ENCODE measurements at regions not wholly inside any gene's neighbourhood (a gene's known extent, or its start where the extent isn't known, plus 50 kb on each side); places are given as distances from the start of the nearest gene placed in this dataset.

GRCh38 chr11:11718511-11718910 lies 96.7 kb upstream of the GALNT18 start:
- dilution Hi-C loops (cut with HindIII; ENCODE audit: low sequenced_read_pairs, unreplicated experiment): no loop called here
- WGBS, 2 experiments (ENCODE audit: extremely low coverage in 2 of 2, insufficient read length in 1 of 2): 40% methylated on average over 1 of the region's 3 CpGs; no CpG with 5 or more reads in 1 of the 2 experiments
- Histone ChIP-seq H3K9me3 (ENCODE audit: control insufficient read depth, insufficient read depth, low read length) (0 out of 2 replicates have a peak, but pooled peaks cover 2% of the 10 kb centered on the region), H2AK5ac (ENCODE audit: low read depth, low read length) (no peak overlapping the region), H4K5ac (ENCODE audit: low read depth, low read length) (no peak overlapping the region), H3K4me3 (ENCODE audit: insufficient read depth, low read depth, low read length) (no peak overlapping the region), H3K23ac (ENCODE audit: low read depth, low read length) (no peak overlapping the region), H3K36me3 (ENCODE audit: control insufficient read depth, insufficient read depth, low read length) (no peaks in the 10 kb centered on the region), H3K9me1 (ENCODE audit: insufficient read depth, low read length) (no peaks in the 10 kb centered on the region), H2BK20ac (ENCODE audit: low read depth, low read length) (no peak overlapping the region), H4K20me1 (ENCODE audit: insufficient read depth, low read length) (no peaks in the 10 kb centered on the region), H2BK5ac (ENCODE audit: low read depth, low read length, poor library complexity, severe bottlenecking) (no peak overlapping the region), H3K79me1 (ENCODE audit: low read depth in 1 of 2, low read length in 2 of 2) (no peaks in the 10 kb centered on the region), H2BK15ac (ENCODE audit: low read depth, low read length) (no peak overlapping the region), H3K4ac (ENCODE audit: low read depth, low read length) (no peak overlapping the region), H4K91ac (ENCODE audit: insufficient read depth, low read depth, low read length) (no peak overlapping the region), H3K27me3 (ENCODE audit: control insufficient read depth, insufficient read depth, low read length) (peaks cover 6% of the 10 kb centered on the region), H3K9ac (ENCODE audit: low read depth, low read length) (no peak overlapping the region), H3K4me1 (ENCODE audit: control insufficient read depth, insufficient read depth, low read length) (no peaks in the 10 kb centered on the region), H3K56ac (ENCODE audit: extremely low read depth, insufficient read depth, low read length) (no peak overlapping the region), H3K27ac (ENCODE audit: insufficient read depth, low read length) (no peak overlapping the region), H4K8ac (ENCODE audit: low read depth in 2 of 2, low read length in 2 of 2) (no peak overlapping the region), H2BK120ac (ENCODE audit: low read depth, low read length) (no peak overlapping the region), H3K18ac (ENCODE audit: low read depth, low read length) (no peak overlapping the region), H3K14ac (replicated peaks; ENCODE audit: low read depth, low read length) (no peak overlapping the region), H2AFZ (replicated peaks; ENCODE audit: low read length, poor library complexity) (no peak overlapping the region), H2AK9ac (replicated peaks; ENCODE audit: low read depth, low read length, poor library complexity) (no peak overlapping the region), H3K4me2 (ENCODE audit: low read depth, low read length) (no peak overlapping the region)
- BruUV-seq (replicated peaks): no TSS peak
- POLR2A ChIA-PET (ENCODE audit: unreplicated experiment): no interaction called here
- TF ChIP-seq SMC3 (IDR thresholded peaks at IDR 0.05; ENCODE audit: low read depth, low read length): no peak
- TF ChIP-seq USF2 (IDR thresholded peaks at IDR 0.05; ENCODE audit: low read depth, low read length): no peak
- TF ChIP-seq BHLHE40 (IDR thresholded peaks at IDR 0.05; ENCODE audit: low read depth, low read length): no peak
- no peak for TF ChIP-seq RCOR1 (IDR thresholded peaks at IDR 0.05; ENCODE audit: insufficient replicate concordance, low read length)
- no peak for TF ChIP-seq MAZ (IDR thresholded peaks at IDR 0.05; ENCODE audit: borderline replicate concordance, low read depth, low read length)
- no peak for TF ChIP-seq CHD1 (IDR thresholded peaks at IDR 0.05; ENCODE audit: low read depth, low read length)
- TF ChIP-seq POLR2A (IDR thresholded peaks at IDR 0.05; ENCODE audit: low read depth, low read length): no peak
- TF ChIP-seq ELK1 (IDR thresholded peaks at IDR 0.05; ENCODE audit: borderline replicate concordance, low read depth, low read length): no peak
- CTCF ChIA-PET: interaction anchor here (0.5 to 0.9 kb wide), 2 partner anchors 9 to 45 kb away, joined by 3 to 4 read pairs; no protein-coding TSS in a partner anchor
- ATAC-seq (ENCODE audit: low read depth) (no peak), DNase-seq (no peak)
- in situ Hi-C loops (cut with MboI; ENCODE audit: low sequenced_read_pairs): no loop called here
- intact Hi-C loops (cut with micrococcal nuclease): no loop called here

Data from IMR-90 (cell line).